MM.1S (cell line): ENCODE measurements at regions not wholly inside any gene's neighbourhood (a gene's known extent, or its start where the extent isn't known, plus 50 kb on each side); places are given as distances from the start of the nearest gene placed in this dataset.

ENCODE experiments used
- DNase-seq: peaks from one replicate; pipeline ENCODE4 v3.0.0-alpha.2; 2015
- H2AFZ ChIP-seq: fragments of 300-600 bp; sonication (generic); 2 replicates; pipeline ENCODE4 v1.6.0; 2016; ENCODE audit warnings: antibody characterized with exemption, low read length
- H3F3A ChIP-seq: fragments of 300-600 bp; sonication (generic); 2 replicates; pipeline ENCODE4 v1.6.1; 2016; ENCODE audit warnings: mild to moderate bottlenecking, antibody characterized with exemption, low read length, moderate library complexity, mixed read lengths; ENCODE audit not compliant: insufficient read depth
- H3K27ac ChIP-seq: fragments of 300-600 bp; sonication (generic); 2 replicates; pipeline ENCODE4 v1.5.1; 2016; ENCODE audit warnings: mild to moderate bottlenecking, low read length
- H3K27me3 ChIP-seq: fragments of 300-600 bp; sonication (generic); replicated peaks from 2 replicates; pipeline ENCODE4 v1.6.0; 2016; ENCODE audit warnings: low read length; ENCODE audit not compliant: insufficient read depth
- H3K36me3 ChIP-seq: fragments of 300-600 bp; sonication (generic); replicated peaks from 2 replicates; pipeline ENCODE4 v1.6.1; 2016; ENCODE audit warnings: mild to moderate bottlenecking, low read length, mixed read lengths; ENCODE audit not compliant: insufficient read depth
- H3K4me1 ChIP-seq: fragments of 300-600 bp; sonication (generic); 2 replicates; pipeline ENCODE4 v1.6.1; 2016; ENCODE audit warnings: low read length, mixed read lengths
- H3K4me2 ChIP-seq: fragments of 300-600 bp; sonication (generic); 2 replicates; pipeline ENCODE4 v1.6.0; 2016; ENCODE audit warnings: low read depth, low read length
- H3K4me3 ChIP-seq: fragments of 300-600 bp; sonication (generic); 2 replicates; pipeline ENCODE4 v1.5.1; 2016; ENCODE audit warnings: low read length, mixed read lengths
- H3K79me2 ChIP-seq: fragments of 300-600 bp; sonication (generic); 2 replicates; pipeline ENCODE4 v1.6.1; 2016; ENCODE audit warnings: mixed run types, low read length, mixed read lengths
- H3K9ac ChIP-seq: fragments of 300-600 bp; sonication (generic); 2 replicates; pipeline ENCODE4 v1.6.1; 2016; ENCODE audit warnings: low read length, mixed read lengths
- H3K9me2 ChIP-seq: fragments of 300-600 bp; sonication (generic); replicated peaks from 2 replicates; pipeline ENCODE4 v1.6.1; 2016; ENCODE audit warnings: mild to moderate bottlenecking, low read length, mixed read lengths; ENCODE audit not compliant: insufficient read depth
- H3K9me3 ChIP-seq: fragments of 300-600 bp; sonication (generic); replicated peaks from 2 replicates; pipeline ENCODE4 v1.6.1; 2016; ENCODE audit warnings: mild to moderate bottlenecking, low read length, mixed read lengths; ENCODE audit not compliant: insufficient read depth
- H4K20me1 ChIP-seq: fragments of 300-600 bp; sonication (generic); 2 replicates; pipeline ENCODE4 v1.6.1; 2016; ENCODE audit warnings: mild to moderate bottlenecking, low read length, moderate library complexity, mixed read lengths; ENCODE audit not compliant: insufficient read depth
- CTCF ChIP-seq: fragments of 300-600 bp; sonication (generic); IDR thresholded peaks from 2 replicates; pipeline ENCODE4 v1.5.1; 2016; ENCODE audit warnings: antibody characterized with exemption, low read length, mixed read lengths
- EZH2 ChIP-seq: fragments of 300-600 bp; sonication (generic); optimal IDR thresholded peaks from 2 replicates; pipeline ENCODE3; 2017; ENCODE audit warnings: low read depth, mild to moderate bottlenecking, antibody characterized with exemption, low read length, mixed read lengths
- EZH2phosphoT487 ChIP-seq: fragments of 300-600 bp; sonication (generic); IDR thresholded peaks from 2 replicates; pipeline ENCODE4 v1.6.1; 2018; ENCODE audit warnings: antibody characterized with exemption, low read length

- Histone ChIP-seq H4K20me1 (no peaks in the 10 kb centered on the region), H3K9me2 (no peaks in the 10 kb centered on the region), H3K27me3 (no peaks in the 10 kb centered on the region), H3K9me3 (no peaks in the 10 kb centered on the region), H3K36me3 (no peaks in the 10 kb centered on the region), H3K79me2 (no peaks in the 10 kb centered on the region), H3K27ac (no peak overlapping the region), H3F3A (no peaks in the 10 kb centered on the region), H2AFZ (no peak overlapping the region), H3K9ac (no peak overlapping the region), H3K4me3 (no peak overlapping the region), H3K4me2 (no peak overlapping the region), H3K4me1 (no peaks in the 10 kb centered on the region)
- DNase-seq: no peak
- no peak for TF ChIP-seq EZH2phosphoT487
- TF ChIP-seq EZH2: no peak
- TF ChIP-seq CTCF: no peak
Observed at GRCh38 chr4:103354006-103354405, 155.9 kb upstream of the CENPE start.

GRCh38 chr4:103329642-103330041 lies 131.5 kb upstream of the CENPE start:
- Histone ChIP-seq H3K36me3 (no peaks in the 10 kb centered on the region), H2AFZ (no peak overlapping the region), H3K9me3 (no peaks in the 10 kb centered on the region), H3K27ac (no peak overlapping the region), H3K4me2 (no peak overlapping the region), H4K20me1 (no peaks in the 10 kb centered on the region), H3K9me2 (no peaks in the 10 kb centered on the region), H3K27me3 (no peaks in the 10 kb centered on the region), H3K79me2 (no peaks in the 10 kb centered on the region), H3K4me3 (no peak overlapping the region), H3K4me1 (no peaks in the 10 kb centered on the region), H3F3A (no peaks in the 10 kb centered on the region), H3K9ac (no peak overlapping the region)
- DNase-seq: no peak
- TF ChIP-seq EZH2 (no peak), CTCF (no peak), EZH2phosphoT487 (no peak)

- H2AFZ ChIP-seq: no peak overlapping the region
- no peaks in the 10 kb centered on the region for H4K20me1 ChIP-seq
- no peaks in the 10 kb centered on the region for H3K9me2 ChIP-seq
- no peaks in the 10 kb centered on the region for H3K36me3 ChIP-seq
- TF ChIP-seq EZH2: no peak
- no peak for TF ChIP-seq EZH2phosphoT487
- no peak for TF ChIP-seq CTCF
- H3K9ac ChIP-seq: no peak overlapping the region
- no peaks in the 10 kb centered on the region for H3K9me3 ChIP-seq
- DNase-seq: no peak
- no peaks in the 10 kb centered on the region for H3F3A ChIP-seq
- H3K4me2 ChIP-seq: no peak overlapping the region
- H3K4me1 ChIP-seq: no peaks in the 10 kb centered on the region
- H3K79me2 ChIP-seq: no peaks in the 10 kb centered on the region
- H3K4me3 ChIP-seq: no peak overlapping the region
- no peak overlapping the region for H3K27ac ChIP-seq
- H3K27me3 ChIP-seq: no peaks in the 10 kb centered on the region
Observed at GRCh38 chr4:103324811-103325210, 126.7 kb upstream of the CENPE start.
